ENCODE measurements at regions not wholly inside any gene's neighbourhood (a gene's known extent, or its start where the extent isn't known, plus 50 kb on each side); places are given as distances from the start of the nearest gene placed in this dataset.

DNA sequence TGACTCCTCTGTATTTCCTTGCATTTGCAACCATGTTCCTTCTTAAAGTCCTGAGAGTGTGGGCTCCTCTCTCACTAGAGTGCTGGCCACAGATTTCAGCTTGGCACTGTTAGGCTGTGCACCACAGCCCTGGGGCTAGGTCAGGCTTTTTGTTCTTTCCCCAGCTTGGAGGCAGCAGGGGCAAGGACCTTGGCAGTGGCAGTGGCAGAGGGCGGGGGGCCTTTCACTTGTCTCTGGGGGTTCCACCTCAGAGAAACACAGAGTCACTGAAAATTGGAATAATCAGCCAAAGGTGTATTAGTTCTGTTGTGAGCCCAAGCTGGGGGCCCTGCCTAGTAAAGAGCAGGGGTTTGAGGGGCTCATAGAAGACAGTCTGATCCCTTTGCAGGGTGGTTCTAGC is 142.8 kb upstream of the CT83 start:
- Histone ChIP-seq H3K4me3 (no peak overlapping the region), H3K4me1 (no peaks in the 10 kb centered on the region), H3K36me3 (no peaks in the 10 kb centered on the region), H3K9me3 (no peaks in the 10 kb centered on the region), H3K27ac (no peak overlapping the region), H3K27me3 (no peaks in the 10 kb centered on the region)
- in situ Hi-C loops (cut with MboI; ENCODE audit: low sequenced_read_pairs in 4 of 4) (no loop called here), intact Hi-C loops (cut with DNase I; ENCODE audit: low total_unique reads) (no loop called here)
- DNase-seq = no peak
- ATAC-seq = no peak
- no peak for TF ChIP-seq POLR2A (IDR thresholded peaks at IDR 0.05)
- TF ChIP-seq, protein P1, sequence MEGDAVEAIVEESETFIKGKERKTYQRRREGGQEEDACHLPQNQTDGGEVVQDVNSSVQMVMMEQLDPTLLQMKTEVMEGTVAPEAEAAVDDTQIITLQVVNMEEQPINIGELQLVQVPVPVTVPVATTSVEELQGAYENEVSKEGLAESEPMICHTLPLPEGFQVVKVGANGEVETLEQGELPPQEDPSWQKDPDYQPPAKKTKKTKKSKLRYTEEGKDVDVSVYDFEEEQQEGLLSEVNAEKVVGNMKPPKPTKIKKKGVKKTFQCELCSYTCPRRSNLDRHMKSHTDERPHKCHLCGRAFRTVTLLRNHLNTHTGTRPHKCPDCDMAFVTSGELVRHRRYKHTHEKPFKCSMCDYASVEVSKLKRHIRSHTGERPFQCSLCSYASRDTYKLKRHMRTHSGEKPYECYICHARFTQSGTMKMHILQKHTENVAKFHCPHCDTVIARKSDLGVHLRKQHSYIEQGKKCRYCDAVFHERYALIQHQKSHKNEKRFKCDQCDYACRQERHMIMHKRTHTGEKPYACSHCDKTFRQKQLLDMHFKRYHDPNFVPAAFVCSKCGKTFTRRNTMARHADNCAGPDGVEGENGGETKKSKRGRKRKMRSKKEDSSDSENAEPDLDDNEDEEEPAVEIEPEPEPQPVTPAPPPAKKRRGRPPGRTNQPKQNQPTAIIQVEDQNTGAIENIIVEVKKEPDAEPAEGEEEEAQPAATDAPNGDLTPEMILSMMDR (IDR thresholded peaks at IDR 0.05 in 4 of 5, conservative IDR thresholded peaks at IDR 0.05 in 1 of 5) = no peak

DNA sequence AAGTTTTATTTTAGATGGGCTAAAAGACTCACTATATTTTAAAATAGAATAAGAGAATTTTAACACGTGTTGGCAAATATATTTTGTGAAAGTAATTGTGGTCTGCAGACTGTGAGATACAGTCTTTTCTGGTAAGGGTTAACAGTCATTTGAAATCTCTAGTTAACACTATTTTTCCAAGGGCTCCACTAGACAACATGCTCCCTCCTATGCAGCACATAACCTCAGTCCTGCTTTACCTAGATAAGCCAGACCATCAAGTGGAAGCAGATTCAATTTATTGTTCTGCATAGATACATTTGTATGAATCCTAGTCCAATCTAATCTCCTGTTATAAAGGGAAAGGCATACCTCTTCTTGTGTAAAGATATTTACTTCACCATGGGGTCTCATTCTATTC is 133.2 kb upstream of the CT83 start:
- no peak for ATAC-seq
- H3K27ac ChIP-seq = no peak overlapping the region
- no peak for TF ChIP-seq POLR2A (IDR thresholded peaks at IDR 0.05)
- TF ChIP-seq, protein P1 (IDR thresholded peaks at IDR 0.05 in 4 of 5, conservative IDR thresholded peaks at IDR 0.05 in 1 of 5) = no peak
- H3K27me3 ChIP-seq = no peaks in the 10 kb centered on the region
- no peaks in the 10 kb centered on the region for H3K36me3 ChIP-seq
- H3K4me3 ChIP-seq = no peak overlapping the region
- DNase-seq = no peak
- in situ Hi-C loops (cut with MboI; ENCODE audit: low sequenced_read_pairs in 4 of 4) = no loop called here
- H3K9me3 ChIP-seq = no peaks in the 10 kb centered on the region
- H3K4me1 ChIP-seq = no peaks in the 10 kb centered on the region
- intact Hi-C loops (cut with DNase I; ENCODE audit: low total_unique reads) = no loop called here
